HCT116 (cell line): ENCODE measurements at regions not wholly inside any gene's neighbourhood (a gene's known extent, or its start where the extent isn't known, plus 50 kb on each side); places are given as distances from the start of the nearest gene placed in this dataset.

ENCODE experiments used
- ATAC-seq: fragments of 200-7000 bp; cut with Tn5 transposase; 2 replicates; pipeline ENCODE4 v1.9.1; 2020; ENCODE audit warnings: mild to moderate bottlenecking, moderate library complexity
- BruUV-seq: library from RNA; stranded (reverse); fragments of 400-500 nt; replicated peaks from 2 replicates; lab custom pipeline; 2021; lab: Mats Ljungman, UMichigan
- CTCF ChIA-PET: fragments of 300-600 bp; sonication (Branson Sonifier 250); formaldehyde crosslinking; loops from one replicate; lab custom pipeline; 2021; ENCODE audit warnings: antibody characterized with exemption; lab: Charles Lee
- POLR2A ChIA-PET: fragments of 300-600, 350-600 bp; sonication (Branson Sonifier 250); formaldehyde crosslinking; loops from one replicate; lab custom pipeline; 2021; ENCODE audit warnings: antibody characterized with exemption; lab: Charles Lee
- RAD21 ChIA-PET, 2 experiments: fragments of 300-600 bp; sonication (Branson Sonifier 250); formaldehyde crosslinking; loops; one replicate each; lab custom pipeline; 2023; ENCODE audit warnings: low total read pairs in 2 of 2; ENCODE audit not compliant: uncharacterized antibody in 2 of 2, unreplicated experiment in 2 of 2, low non-redundant PET in 1 of 2; lab: Charles Lee
- DNase-seq: peaks from one replicate; pipeline ENCODE4 v3.0.0-alpha.2; 2010; ENCODE audit warnings: low read depth, low spot score
- H2AFZ ChIP-seq: fragments of 200-600 bp; shearing (Covaris generic), sonication (generic); 2 replicates; pipeline ENCODE4 v1.6.1; 2017; ENCODE audit warnings: low read depth, mixed run types, mixed read lengths, antibody characterized with exemption, low read length; ENCODE audit not compliant: poor library complexity, severe bottlenecking
- H3K27ac ChIP-seq: 2 replicates; pipeline ENCODE4 v1.5.1; 2012; ENCODE audit warnings: low read depth, low read length
- H3K27me3 ChIP-seq: fragments of 200-600 bp; sonication (generic); 2 replicates; pipeline ENCODE4 v1.6.1; 2016; ENCODE audit warnings: mixed run types, low read length, mixed read lengths; ENCODE audit not compliant: insufficient read depth
- H3K36me3 ChIP-seq, 2 experiments: fragments of 200-500 bp in 1 of 2; fragments of 200-600 bp in 1 of 2; sonication (Bioruptor generic) in 1 of 2; sonication (generic) in 1 of 2; 2 replicates each; pipeline versions ENCODE4 v1.5.1 to v1.6.1; 2014 to 2016; ENCODE audit warnings: low read length in 2 of 2, inconsistent platforms in 1 of 2, mixed read lengths in 1 of 2, mixed run types in 1 of 2; ENCODE audit not compliant: insufficient read depth in 2 of 2, control insufficient read depth in 1 of 2
- H3K4me1 ChIP-seq, 2 experiments: fragments of 200-600 bp in 1 of 2; sonication (generic) in 1 of 2; 2 replicates each; pipeline versions ENCODE4 v1.5.1 to v1.6.1; 2012 to 2017; ENCODE audit warnings: low read length in 2 of 2, inconsistent platforms in 1 of 2, mild to moderate bottlenecking in 1 of 2, mixed read lengths in 1 of 2, mixed run types in 1 of 2, moderate library complexity in 1 of 2; ENCODE audit not compliant: insufficient read depth in 2 of 2, control insufficient read depth in 1 of 2
- H3K4me2 ChIP-seq: fragments of 200-600 bp; sonication (generic); 2 replicates; pipeline ENCODE4 v1.6.1; 2017; ENCODE audit warnings: mixed run types, low read length, mixed read lengths
- H3K4me3 ChIP-seq, 2 experiments: fragments of 200-600 bp in 1 of 2; sonication (generic) in 1 of 2; replicated peaks in 1 of 2; 2 replicates each; pipeline ENCODE4 v1.5.1; 2011 to 2016; ENCODE audit warnings: low read length in 2 of 2, control low read depth in 1 of 2, low read depth in 1 of 2, mild to moderate bottlenecking in 1 of 2, mixed read lengths in 1 of 2, mixed run types in 1 of 2
- H3K79me2 ChIP-seq: fragments of 200-600 bp; sonication (generic); 2 replicates; pipeline ENCODE4 v1.6.1; 2017; ENCODE audit warnings: mild to moderate bottlenecking, mixed run types, low read length, moderate library complexity, mixed read lengths; ENCODE audit not compliant: insufficient read depth
- H3K9ac ChIP-seq: fragments of 200-600 bp; sonication (generic); 2 replicates; pipeline ENCODE4 v1.6.1; 2016; ENCODE audit warnings: low read length, mixed read lengths
- H3K9me2 ChIP-seq: fragments of 200-600 bp; sonication (generic), shearing (Covaris generic); 2 replicates; pipeline ENCODE4 v1.6.1; 2017; ENCODE audit warnings: mixed run types, mild to moderate bottlenecking, moderate library complexity; ENCODE audit not compliant: insufficient read depth
- H3K9me3 ChIP-seq, 2 experiments: fragments of 200-500 bp in 1 of 2; fragments of 200-600 bp in 1 of 2; sonication (Bioruptor generic) in 1 of 2; sonication (generic) in 1 of 2; 2 replicates each; pipeline ENCODE4 v1.6.1; 2014 to 2017; ENCODE audit warnings: low read length in 2 of 2, mixed read lengths in 2 of 2, inconsistent platforms in 1 of 2, low read depth in 1 of 2, mild to moderate bottlenecking in 1 of 2, mixed run types in 1 of 2, moderate library complexity in 1 of 2; ENCODE audit not compliant: control insufficient read depth in 1 of 2, insufficient read depth in 1 of 2
- H4K20me1 ChIP-seq: fragments of 200-600 bp; sonication (generic), shearing (Covaris generic); 2 replicates; pipeline ENCODE4 v1.6.1; 2017; ENCODE audit warnings: mixed run types, mild to moderate bottlenecking, moderate library complexity; ENCODE audit not compliant: insufficient read depth
- CBX3 ChIP-seq: IDR thresholded peaks from 2 replicates; pipeline ENCODE4 v1.6.1; 2012; ENCODE audit warnings: low read depth
- CEBPB ChIP-seq: IDR thresholded peaks from 2 replicates; pipeline ENCODE4 v1.6.1; 2012; ENCODE audit warnings: low read depth
- EGR1 ChIP-seq: IDR thresholded peaks from 2 replicates; pipeline ENCODE4 v1.6.1; 2012; ENCODE audit warnings: low read depth
- MAX ChIP-seq: IDR thresholded peaks from 2 replicates; pipeline ENCODE4 v1.6.1; 2012
- POLR2A ChIP-seq: IDR thresholded peaks from 2 replicates; pipeline ENCODE4 v1.7.0; 2011; ENCODE audit warnings: borderline replicate concordance; ENCODE audit not compliant: insufficient read depth, insufficient read length; ENCODE audit errors: extremely low read depth
- POLR2AphosphoS5 ChIP-seq: IDR thresholded peaks from 2 replicates; pipeline ENCODE4 v1.6.1; 2011; ENCODE audit warnings: mild to moderate bottlenecking, low read depth, low read length, moderate library complexity
- SP1 ChIP-seq: IDR thresholded peaks from 2 replicates; pipeline ENCODE4 v1.6.1; 2012; ENCODE audit warnings: low read depth
- TCF7L2 ChIP-seq: IDR thresholded peaks from 2 replicates; pipeline ENCODE4 v1.7.0; 2011; ENCODE audit warnings: borderline replicate concordance, inconsistent platforms; ENCODE audit not compliant: insufficient read depth, insufficient read length; ENCODE audit errors: extremely low read depth
- YY1 ChIP-seq: IDR thresholded peaks from 2 replicates; pipeline ENCODE4 v1.6.1; 2011; ENCODE audit warnings: low read length, low read depth, moderate library complexity, mild to moderate bottlenecking; ENCODE audit not compliant: insufficient replicate concordance; ENCODE audit errors: extremely low read depth
- intact Hi-C: fragments of 100-400 bp; cut with micrococcal nuclease; formaldehyde crosslinking; loops from 2 replicates; pipeline ENCODE4 v1.10.0; 2022
- TF ChIP-seq, protein P1 (sequence below), 3 experiments: fragments of 200-600 bp in 1 of 3; sonication (generic) in 1 of 3; IDR thresholded peaks in 2 of 3; conservative IDR thresholded peaks in 1 of 3; 2 replicates each; pipeline ENCODE4 v1.5.1; 2012 to 2017; ENCODE audit warnings: low read depth in 2 of 3, low read length in 2 of 3, antibody characterized with exemption in 1 of 3, borderline replicate concordance in 1 of 3, control low read depth in 1 of 3, mild to moderate bottlenecking in 1 of 3, mixed read lengths in 1 of 3, mixed run types in 1 of 3, moderate library complexity in 1 of 3; ENCODE audit not compliant: insufficient read depth in 1 of 3
- TF ChIP-seq, protein P2 (sequence below): IDR thresholded peaks from 2 replicates; pipeline ENCODE4 v1.6.1; 2012; ENCODE audit warnings: low read depth

DNA sequence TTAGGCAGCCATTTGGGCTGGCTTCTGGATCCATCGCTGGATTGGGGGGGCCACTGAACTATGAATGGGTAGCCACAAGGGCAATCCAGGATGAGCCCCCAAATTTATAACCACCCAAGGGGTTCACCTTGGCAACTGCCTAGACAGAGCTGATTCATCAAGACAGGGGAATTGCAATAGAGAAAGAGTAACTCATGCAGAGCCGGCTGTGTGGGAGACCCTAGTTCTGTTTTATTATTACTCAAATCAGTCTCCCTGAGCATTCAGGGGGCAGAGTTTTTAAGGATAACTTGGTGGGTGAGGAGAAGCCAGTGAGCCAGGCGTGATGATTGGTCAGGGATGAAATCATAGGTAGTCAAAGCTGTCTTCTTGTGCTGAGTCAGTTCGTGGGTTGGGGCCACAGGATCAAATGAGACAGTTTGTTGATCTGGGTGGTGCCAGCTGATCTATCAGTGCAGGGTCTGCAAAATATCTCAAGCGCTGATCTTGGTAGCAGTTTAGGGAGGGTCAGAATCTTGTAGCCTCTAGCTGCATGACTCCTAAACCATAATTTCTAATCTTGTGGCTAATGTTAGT lies 57.9 kb downstream of the DNAJB9 start:
- intact Hi-C loops = no loop called here
- no peaks in the 10 kb centered on the region for H3K27me3 ChIP-seq
- ATAC-seq = no peak
- no TSS peak for BruUV-seq
- H3K4me3 ChIP-seq = no peak overlapping the region
- ChIA-PET POLR2A (no interaction called here), CTCF (no interaction called here)
- H3K9ac ChIP-seq = no peak overlapping the region
- TF ChIP-seq, protein P1, sequence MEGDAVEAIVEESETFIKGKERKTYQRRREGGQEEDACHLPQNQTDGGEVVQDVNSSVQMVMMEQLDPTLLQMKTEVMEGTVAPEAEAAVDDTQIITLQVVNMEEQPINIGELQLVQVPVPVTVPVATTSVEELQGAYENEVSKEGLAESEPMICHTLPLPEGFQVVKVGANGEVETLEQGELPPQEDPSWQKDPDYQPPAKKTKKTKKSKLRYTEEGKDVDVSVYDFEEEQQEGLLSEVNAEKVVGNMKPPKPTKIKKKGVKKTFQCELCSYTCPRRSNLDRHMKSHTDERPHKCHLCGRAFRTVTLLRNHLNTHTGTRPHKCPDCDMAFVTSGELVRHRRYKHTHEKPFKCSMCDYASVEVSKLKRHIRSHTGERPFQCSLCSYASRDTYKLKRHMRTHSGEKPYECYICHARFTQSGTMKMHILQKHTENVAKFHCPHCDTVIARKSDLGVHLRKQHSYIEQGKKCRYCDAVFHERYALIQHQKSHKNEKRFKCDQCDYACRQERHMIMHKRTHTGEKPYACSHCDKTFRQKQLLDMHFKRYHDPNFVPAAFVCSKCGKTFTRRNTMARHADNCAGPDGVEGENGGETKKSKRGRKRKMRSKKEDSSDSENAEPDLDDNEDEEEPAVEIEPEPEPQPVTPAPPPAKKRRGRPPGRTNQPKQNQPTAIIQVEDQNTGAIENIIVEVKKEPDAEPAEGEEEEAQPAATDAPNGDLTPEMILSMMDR (IDR thresholded peaks at IDR 0.05 in 2 of 3, conservative IDR thresholded peaks at IDR 0.05 in 1 of 3; ENCODE audit: borderline replicate concordance in 1 of 3, insufficient read depth in 1 of 3, low read depth in 2 of 3, low read length in 2 of 3) = no peak
- TF ChIP-seq MAX = no peak
- TF ChIP-seq POLR2A = no peak
- no peak for TF ChIP-seq YY1
- no peak for TF ChIP-seq CBX3
- TF ChIP-seq, protein P2, sequence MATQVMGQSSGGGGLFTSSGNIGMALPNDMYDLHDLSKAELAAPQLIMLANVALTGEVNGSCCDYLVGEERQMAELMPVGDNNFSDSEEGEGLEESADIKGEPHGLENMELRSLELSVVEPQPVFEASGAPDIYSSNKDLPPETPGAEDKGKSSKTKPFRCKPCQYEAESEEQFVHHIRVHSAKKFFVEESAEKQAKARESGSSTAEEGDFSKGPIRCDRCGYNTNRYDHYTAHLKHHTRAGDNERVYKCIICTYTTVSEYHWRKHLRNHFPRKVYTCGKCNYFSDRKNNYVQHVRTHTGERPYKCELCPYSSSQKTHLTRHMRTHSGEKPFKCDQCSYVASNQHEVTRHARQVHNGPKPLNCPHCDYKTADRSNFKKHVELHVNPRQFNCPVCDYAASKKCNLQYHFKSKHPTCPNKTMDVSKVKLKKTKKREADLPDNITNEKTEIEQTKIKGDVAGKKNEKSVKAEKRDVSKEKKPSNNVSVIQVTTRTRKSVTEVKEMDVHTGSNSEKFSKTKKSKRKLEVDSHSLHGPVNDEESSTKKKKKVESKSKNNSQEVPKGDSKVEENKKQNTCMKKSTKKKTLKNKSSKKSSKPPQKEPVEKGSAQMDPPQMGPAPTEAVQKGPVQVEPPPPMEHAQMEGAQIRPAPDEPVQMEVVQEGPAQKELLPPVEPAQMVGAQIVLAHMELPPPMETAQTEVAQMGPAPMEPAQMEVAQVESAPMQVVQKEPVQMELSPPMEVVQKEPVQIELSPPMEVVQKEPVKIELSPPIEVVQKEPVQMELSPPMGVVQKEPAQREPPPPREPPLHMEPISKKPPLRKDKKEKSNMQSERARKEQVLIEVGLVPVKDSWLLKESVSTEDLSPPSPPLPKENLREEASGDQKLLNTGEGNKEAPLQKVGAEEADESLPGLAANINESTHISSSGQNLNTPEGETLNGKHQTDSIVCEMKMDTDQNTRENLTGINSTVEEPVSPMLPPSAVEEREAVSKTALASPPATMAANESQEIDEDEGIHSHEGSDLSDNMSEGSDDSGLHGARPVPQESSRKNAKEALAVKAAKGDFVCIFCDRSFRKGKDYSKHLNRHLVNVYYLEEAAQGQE = no peak
- TF ChIP-seq SP1 = no peak
- TF ChIP-seq CEBPB = no peak
- TF ChIP-seq EGR1 = no peak
- TF ChIP-seq POLR2AphosphoS5 = no peak
- no peak for TF ChIP-seq TCF7L2
- TF ChIP-seq, all 23 proteins: peak for 0
- Histone ChIP-seq H3K27ac (no peak overlapping the region), H3K4me1 (no peaks in the 10 kb centered on the region), H3K36me3 (no peaks in the 10 kb centered on the region), H3K9me3 (no peaks in the 10 kb centered on the region), H2AFZ (no peak overlapping the region), H3K4me2 (no peak overlapping the region), H3K9me2 (no peaks in the 10 kb centered on the region; the same call in 1 of the 2 replicates), H4K20me1 (no peaks in the 10 kb centered on the region), H3K79me2 (no peaks in the 10 kb centered on the region)
- RAD21 ChIA-PET = no interaction called here
- no peak for DNase-seq
